Right cardiac atrium (tissue), 5 donors: ENCODE measurements at regions not wholly inside any gene's neighbourhood (a gene's known extent, or its start where the extent isn't known, plus 50 kb on each side); places are given as distances from the start of the nearest gene placed in this dataset.
"Not testable (repeated sequence)": the region's sequence is repeated elsewhere in the genome, so short reads cannot be mapped to it uniquely, and the experiment has no call there.

ENCODE experiments used
- ATAC-seq, 2 donors: fragments of 200-7000 bp; cut with Tn5 transposase; one replicate each; pipeline versions ENCODE4 v1.8.0 to v1.9.1; 2020; ENCODE audit warnings: moderate library complexity in 2 of 2, mild to moderate bottlenecking in 1 of 2
- DNase-seq, 3 donors: peaks; one replicate each; pipeline ENCODE4 v3.0.0-alpha.2; 2020
- H3K27ac ChIP-seq: one replicate; pipeline ENCODE4 v1.5.1; 2013; ENCODE audit warnings: mild to moderate bottlenecking, low read length, control low read depth, moderate library complexity
- H3K27me3 ChIP-seq: one replicate; pipeline ENCODE4 v1.6.1; 2013; ENCODE audit not compliant: control insufficient read depth, insufficient read depth
- H3K4me1 ChIP-seq: one replicate; pipeline ENCODE4 v1.6.1; 2013; ENCODE audit warnings: low read length; ENCODE audit not compliant: control insufficient read depth, insufficient read depth
- H3K4me3 ChIP-seq: one replicate; pipeline ENCODE4 v1.5.1; 2013; ENCODE audit warnings: low read length, control low read depth
- H3K9me3 ChIP-seq: one replicate; pipeline ENCODE4 v1.6.1; 2013; ENCODE audit warnings: low read length; ENCODE audit not compliant: control insufficient read depth
- WGBS: extraction: QIAGEN DNeasy Blood & Tissue Kit; methylation state at CpG from one replicate; pipeline ENCODE4 v1.1.7; 2013; 5-methylcytosine and 5-hydroxymethylcytosine counted together
- intact Hi-C, 4 donors: fragments of 100-400 bp; cut with DNase I; formaldehyde crosslinking; loops; one replicate each; pipeline versions ENCODE4 v1.11.0 to v1.14.0; 2022 to 2023
- donor health status: healthy with polysubstance abuse.
- donor health status: DM: no; HTN: yes; CAD: no.
- donor health status: DM: no; HTN: no; CAD: no.
- donor health status: DM: no; HTN: yes; CAD: no; lungs with severe emphysema.
- donor health status: DM: yes; HTN: yes; CAD: no.

DNA sequence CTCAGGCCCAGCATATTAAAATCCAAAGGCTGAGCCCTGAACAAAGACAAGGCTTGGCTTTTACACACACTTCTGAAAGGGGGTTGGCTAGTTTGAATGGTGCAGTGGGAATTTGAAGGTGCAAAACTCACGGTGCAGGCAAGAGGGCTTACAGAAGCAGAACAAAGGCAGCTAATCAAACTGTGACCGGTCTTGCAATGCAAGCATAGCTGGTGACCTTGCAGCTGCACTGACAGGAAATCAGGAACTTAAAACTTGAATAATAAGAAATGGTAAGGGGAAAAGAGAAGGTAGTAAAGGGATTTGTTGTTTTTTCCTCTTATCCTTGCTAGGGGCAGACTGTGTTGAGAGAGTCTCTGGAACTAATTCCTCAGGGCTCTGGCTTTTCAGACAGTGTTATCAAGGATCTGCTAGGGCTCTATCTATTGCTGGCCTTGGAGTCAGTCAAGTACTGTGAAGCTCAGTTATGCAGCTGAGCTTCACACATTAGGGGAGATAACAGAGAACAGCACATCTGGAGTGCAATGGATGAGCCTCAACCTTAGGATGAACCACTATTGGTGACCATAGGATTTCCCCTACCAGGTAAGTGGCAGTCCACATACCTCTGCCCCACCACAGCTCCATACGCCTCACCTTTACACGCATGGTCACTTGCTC, 97.6 kb downstream of the PPIAL4G start:
- intact Hi-C loops: no loop called here

GRCh38 chr1:148383966-148384365, 99.1 kb downstream of the PPIAL4G start:
- Histone ChIP-seq H3K27me3 (no peaks in the 10 kb centered on the region), H3K4me1 (no peaks in the 10 kb centered on the region), H3K27ac (no peak overlapping the region), H3K9me3 (no peaks in the 10 kb centered on the region), H3K4me3 (no peak overlapping the region)
- intact Hi-C loops: no loop called here
- 73% methylated on average over 5 of the region's 5 CpGs for WGBS
- DNase-seq: no peak
- ATAC-seq: no peak

More for the DNA sequence above, 97.6 kb downstream of the PPIAL4G start:
- ATAC-seq (no peak), DNase-seq (no peak)
- no peaks in the 10 kb centered on the region for H3K27me3 ChIP-seq
- H3K27ac ChIP-seq: no peak overlapping the region
- 72% methylated on average over 4 of the region's 4 CpGs for WGBS
- H3K4me3 ChIP-seq: no peak overlapping the region
- H3K4me1 ChIP-seq: no peaks in the 10 kb centered on the region
- no peaks in the 10 kb centered on the region for H3K9me3 ChIP-seq

DNA sequence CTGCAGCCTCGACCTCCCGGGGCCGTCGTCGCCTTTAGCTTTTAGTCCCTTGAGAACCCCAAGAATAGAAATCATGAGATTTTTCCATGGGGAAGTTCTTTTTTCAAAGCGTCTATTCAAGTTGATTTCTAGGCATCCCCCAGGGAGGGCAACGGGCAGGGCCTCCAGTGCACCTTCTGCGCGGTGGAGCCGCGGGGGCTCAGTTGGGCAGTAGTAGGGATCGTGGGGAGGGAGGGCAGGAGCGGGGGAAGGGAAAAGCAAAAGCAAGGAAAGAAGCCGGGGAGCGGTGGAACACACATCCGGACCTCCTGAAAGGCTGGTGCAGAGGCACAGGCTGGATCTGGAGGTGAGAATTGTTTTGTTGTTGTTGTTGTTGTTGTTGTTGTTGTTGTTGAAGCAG, 103.4 kb downstream of the PPIAL4G start:
- ATAC-seq (no peak), DNase-seq (no peak)
- Histone ChIP-seq H3K27me3 (no peaks in the 10 kb centered on the region), H3K4me1 (no peaks in the 10 kb centered on the region), H3K4me3 (no peak overlapping the region), H3K27ac (no peak overlapping the region), H3K9me3 (no peaks in the 10 kb centered on the region)
- 24% methylated on average over 16 of the region's 16 CpGs for WGBS
- intact Hi-C loops: no loop called here

DNA sequence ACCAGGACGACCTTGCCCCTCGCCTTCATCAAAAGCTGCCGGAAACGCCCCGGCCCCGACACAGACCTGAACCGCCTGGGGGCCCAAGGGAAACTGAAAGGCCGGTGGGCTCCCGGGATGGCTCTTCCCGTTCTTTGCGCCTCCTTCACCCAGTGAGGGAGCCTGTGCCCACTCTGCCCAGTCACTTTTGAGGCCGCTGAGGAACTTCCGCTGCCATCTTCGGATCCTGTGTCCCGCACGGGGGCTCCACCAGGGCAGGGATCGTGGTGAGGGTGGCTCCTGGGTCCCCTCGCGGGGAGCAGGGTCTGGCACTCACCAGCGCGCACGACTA, 104.0 kb downstream of the PPIAL4G start:
- Histone ChIP-seq H3K9me3 (no peaks in the 10 kb centered on the region), H3K27me3 (no peaks in the 10 kb centered on the region), H3K27ac (no peak overlapping the region), H3K4me1 (no peaks in the 10 kb centered on the region), H3K4me3 (no peak overlapping the region)
- DNase-seq: peak in 1 of 3 donors; percentile 33
- ATAC-seq: no peak
- 33% methylated on average over 22 of the region's 22 CpGs for WGBS
- intact Hi-C loops: no loop called here

DNA sequence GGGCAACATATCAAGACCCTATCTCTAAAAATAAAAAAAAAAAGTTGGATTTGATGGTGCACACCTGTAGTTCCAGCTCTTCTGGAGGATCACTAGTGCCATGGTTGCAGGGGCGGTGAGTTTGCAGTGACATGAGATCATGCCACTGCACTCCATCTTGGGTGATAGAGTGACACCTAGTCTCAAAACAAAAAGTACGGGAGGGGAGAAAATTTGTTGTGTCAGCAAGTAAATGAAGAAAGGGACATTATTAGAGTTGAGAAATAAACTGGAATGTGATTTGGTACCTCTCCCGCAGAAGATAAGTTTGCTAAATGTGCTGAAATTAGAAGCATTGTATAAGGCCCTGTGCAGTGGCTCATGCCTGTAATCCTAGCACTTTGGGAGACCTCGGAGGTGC, 105.1 kb downstream of the PPIAL4G start:
- H3K4me3 ChIP-seq, ATAC-seq, intact Hi-C loops, H3K9me3 ChIP-seq, H3K27me3 ChIP-seq, DNase-seq, H3K4me1 ChIP-seq, H3K27ac ChIP-seq: not testable (repeated sequence)
- WGBS: 92% methylated on average over 3 of the region's 4 CpGs

- DNase-seq, H3K4me3 ChIP-seq, H3K9me3 ChIP-seq, H3K4me1 ChIP-seq, H3K27me3 ChIP-seq, H3K27ac ChIP-seq, ATAC-seq, intact Hi-C loops: not testable (repeated sequence)
- 81% methylated on average over 2 of the region's 2 CpGs for WGBS
Measured at GRCh38 chr1:148377045-148377444, 106.1 kb downstream of the PPIAL4G start.

GRCh38 chr1:148374101-148374500, 109.0 kb downstream of the PPIAL4G start:
- no peaks in the 10 kb centered on the region for H3K9me3 ChIP-seq
- H3K27ac ChIP-seq: no peak overlapping the region
- ATAC-seq (no peak), DNase-seq (no peak)
- no peaks in the 10 kb centered on the region for H3K27me3 ChIP-seq
- WGBS: 81% methylated on average over 3 of the region's 3 CpGs
- H3K4me1 ChIP-seq: no peaks in the 10 kb centered on the region
- intact Hi-C loops: no loop called here
- H3K4me3 ChIP-seq: no peak overlapping the region

- intact Hi-C loops: no loop called here
- WGBS: 85% methylated on average over 8 of the region's 8 CpGs
- no peak for DNase-seq
Measured at GRCh38 chr1:148373192-148373925, 109.7 kb downstream of the PPIAL4G start.

DNA sequence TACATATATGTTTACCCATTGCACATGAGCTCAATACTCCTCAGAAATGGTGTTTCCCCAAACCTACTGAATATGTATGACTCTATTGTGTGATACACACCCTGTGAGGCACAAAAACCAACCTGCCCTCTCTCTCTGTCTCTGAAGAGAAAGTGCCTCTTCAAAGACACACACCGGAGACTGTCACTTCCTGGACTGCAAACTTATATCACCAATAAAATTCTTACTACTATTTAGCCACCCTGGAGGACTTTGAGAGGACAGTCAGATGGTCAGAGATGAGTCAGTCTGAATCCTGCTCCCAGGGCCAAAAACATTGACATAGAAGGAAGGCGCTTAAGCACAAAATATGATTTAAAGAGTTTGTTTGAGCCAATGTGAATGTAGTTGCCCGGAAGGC, 110.4 kb downstream of the PPIAL4G start:
- no peaks in the 10 kb centered on the region for H3K27me3 ChIP-seq
- no peaks in the 10 kb centered on the region for H3K9me3 ChIP-seq
- intact Hi-C loops: no loop called here
- H3K4me1 ChIP-seq: no peaks in the 10 kb centered on the region
- 77% methylated on average over 3 of the region's 3 CpGs for WGBS
- DNase-seq (no peak), ATAC-seq (no peak)
- H3K4me3 ChIP-seq: no peak overlapping the region
- H3K27ac ChIP-seq: no peak overlapping the region

More at GRCh38 chr1:148373192-148373925, 109.7 kb downstream of the PPIAL4G start:
- H3K4me1 ChIP-seq: no peaks in the 10 kb centered on the region
- ATAC-seq: no peak
- no peaks in the 10 kb centered on the region for H3K27me3 ChIP-seq
- no peak overlapping the region for H3K27ac ChIP-seq
- H3K9me3 ChIP-seq: no peaks in the 10 kb centered on the region
- H3K4me3 ChIP-seq: no peak overlapping the region

- H3K9me3 ChIP-seq, ATAC-seq, intact Hi-C loops, H3K4me1 ChIP-seq, H3K27ac ChIP-seq, H3K27me3 ChIP-seq, DNase-seq, H3K4me3 ChIP-seq: not testable (repeated sequence)
- WGBS: 82% methylated on average over 2 of the region's 2 CpGs
Measured at GRCh38 chr1:148372051-148372726, 110.9 kb downstream of the PPIAL4G start.

GRCh38 chr1:148371551-148371994, 111.5 kb downstream of the PPIAL4G start:
- intact Hi-C loops: not testable (repeated sequence)

More at GRCh38 chr1:148371551-148371994, 111.5 kb downstream of the PPIAL4G start:
- H3K27me3 ChIP-seq, H3K4me1 ChIP-seq, H3K9me3 ChIP-seq, H3K4me3 ChIP-seq, H3K27ac ChIP-seq: not testable (repeated sequence)
- WGBS: 12% methylated on average over 4 of the region's 4 CpGs
- ATAC-seq: peak; percentile 92 to 94
- peak; percentile 49 to 73 (median 55) for DNase-seq
